PC-9 (cell line): ENCODE measurements at regions not wholly inside any gene's neighbourhood (a gene's known extent, or its start where the extent isn't known, plus 50 kb on each side); places are given as distances from the start of the nearest gene placed in this dataset.

Experiments
- BruUV-seq: library from RNA; stranded (reverse); fragments of 400-500 nt; replicated peaks from 2 replicates; lab custom pipeline; 2021; lab: Mats Ljungman, UMichigan
- CTCF ChIA-PET: fragments of 300-600 bp; sonication (Branson Sonifier 250); formaldehyde crosslinking; loops from one replicate; lab custom pipeline; 2022; ENCODE audit warnings: antibody characterized with exemption; lab: Charles Lee
- POLR2A ChIA-PET: fragments of 300-600 bp; sonication (Branson Sonifier 250); formaldehyde crosslinking; loops from one replicate; lab custom pipeline; 2022; ENCODE audit warnings: antibody characterized with exemption; ENCODE audit not compliant: unreplicated experiment; lab: Charles Lee
- DNase-seq, 2 experiments: peaks; one replicate each; pipeline versions ENCODE4 v3.0.0 to v3.0.0-alpha.2; 2015 to 2022; ENCODE audit warnings: mixed read lengths in 1 of 2
- H2AFZ ChIP-seq: fragments of 200-600 bp; sonication (generic); 2 replicates; pipeline ENCODE4 v1.8.1; 2017; ENCODE audit warnings: antibody characterized with exemption
- H3F3A ChIP-seq: fragments of 200-600 bp; sonication (generic); 2 replicates; pipeline ENCODE4 v1.8.1; 2017; ENCODE audit warnings: antibody characterized with exemption, mild to moderate bottlenecking, low read depth; ENCODE audit not compliant: insufficient read depth
- H3K27ac ChIP-seq: fragments of 200-600 bp; sonication (generic); 2 replicates; pipeline ENCODE4 v1.6.1; 2016; ENCODE audit warnings: mixed run types
- H3K27me3 ChIP-seq: fragments of 200-600 bp; sonication (generic); 2 replicates; pipeline ENCODE4 v1.6.1; 2016; ENCODE audit warnings: low read depth, mixed run types; ENCODE audit not compliant: insufficient read depth
- H3K36me3 ChIP-seq: fragments of 200-600 bp; sonication (generic); 2 replicates; pipeline ENCODE4 v1.6.1; 2016; ENCODE audit warnings: low read depth, mixed run types
- H3K4me1 ChIP-seq: fragments of 200-600 bp; sonication (generic); replicated peaks from 2 replicates; pipeline ENCODE4 v1.6.1; 2016; ENCODE audit warnings: mixed run types; ENCODE audit not compliant: insufficient read depth
- H3K4me2 ChIP-seq: fragments of 200-600 bp; sonication (generic); 2 replicates; pipeline ENCODE4 v1.6.1; 2017; ENCODE audit warnings: mixed run types
- H3K4me3 ChIP-seq: fragments of 200-600 bp; sonication (generic); 2 replicates; pipeline ENCODE4 v1.6.1; 2016; ENCODE audit warnings: mixed run types
- H3K79me2 ChIP-seq: fragments of 200-600 bp; sonication (generic); 2 replicates; pipeline ENCODE4 v1.6.1; 2017; ENCODE audit warnings: low read depth, mixed run types
- H3K9me2 ChIP-seq: fragments of 200-600 bp; sonication (generic); 2 replicates; pipeline ENCODE4 v1.8.1; 2017; ENCODE audit warnings: mild to moderate bottlenecking; ENCODE audit not compliant: insufficient read depth
- H3K9me3 ChIP-seq: fragments of 200-600 bp; sonication (generic); 2 replicates; pipeline ENCODE4 v1.8.1; 2016; ENCODE audit warnings: low read depth; ENCODE audit not compliant: insufficient read depth
- H4K20me1 ChIP-seq: fragments of 200-600 bp; sonication (generic); 2 replicates; pipeline ENCODE4 v1.8.1; 2017; ENCODE audit not compliant: insufficient read depth
- CTCF ChIP-seq: fragments of 200-600 bp; sonication (generic); conservative IDR thresholded peaks from 2 replicates; pipeline ENCODE4 v1.6.1; 2017; ENCODE audit warnings: mixed run types, antibody characterized with exemption, mild to moderate bottlenecking, moderate library complexity
- EZH2 ChIP-seq: fragments of 200-600 bp; sonication (generic); IDR thresholded peaks from 2 replicates; pipeline ENCODE4 v1.8.0; 2017; ENCODE audit warnings: antibody characterized with exemption, low read depth
- intact Hi-C: fragments of 100-400 bp; cut with micrococcal nuclease; formaldehyde crosslinking; loops from one replicate; pipeline ENCODE4 v1.10.0; 2022; ENCODE audit not compliant: unreplicated experiment

- peaks cover 3% of the 10 kb centered on the region; the same call in 1 of the 2 replicates for H3K9me3 ChIP-seq
- ChIA-PET CTCF (no interaction called here), POLR2A (no interaction called here)
- H3F3A ChIP-seq = no peaks in the 10 kb centered on the region
- no peaks in the 10 kb centered on the region for H3K79me2 ChIP-seq
- intact Hi-C loops = no loop called here
- H3K4me3 ChIP-seq = no peak overlapping the region
- no peaks in the 10 kb centered on the region for H4K20me1 ChIP-seq
- no TSS peak for BruUV-seq
- 0 out of 2 replicates have a peak overlapping the region, but pooled peaks have one; percentile 2 for H3K4me2 ChIP-seq
- H3K9me2 ChIP-seq = no peaks in the 10 kb centered on the region
- H3K4me1 ChIP-seq = peaks cover 39% of the 10 kb centered on the region
- no peaks in the 10 kb centered on the region for H3K36me3 ChIP-seq
- no peaks in the 10 kb centered on the region; the same call in 1 of the 2 replicates for H3K27me3 ChIP-seq
- peak overlapping the region; percentile 79 for H3K27ac ChIP-seq
- no peak for TF ChIP-seq EZH2
- TF ChIP-seq CTCF = no peak
- DNase-seq = peak in 1 of 2 experiments; percentile 71
- H2AFZ ChIP-seq = no peak overlapping the region
Observed at GRCh38 chr12:5177731-5178130, 134.1 kb downstream of the KCNA5 start.

GRCh38 chr12:5178571-5178970, 134.9 kb downstream of the KCNA5 start:
- peaks cover 30% of the 10 kb centered on the region for H3K4me1 ChIP-seq
- H3K4me3 ChIP-seq = no peak overlapping the region
- H3K27ac ChIP-seq = peak overlapping the region; percentile 79
- BruUV-seq = no TSS peak
- intact Hi-C loops = no loop called here
- TF ChIP-seq EZH2 = no peak
- TF ChIP-seq CTCF = no peak
- no peaks in the 10 kb centered on the region for H3K36me3 ChIP-seq
- no peaks in the 10 kb centered on the region for H4K20me1 ChIP-seq
- peaks cover 3% of the 10 kb centered on the region; the same call in 1 of the 2 replicates for H3K9me3 ChIP-seq
- no peak for DNase-seq
- no peaks in the 10 kb centered on the region for H3K79me2 ChIP-seq
- H3K27me3 ChIP-seq = no peaks in the 10 kb centered on the region; the same call in 1 of the 2 replicates
- no peaks in the 10 kb centered on the region for H3K9me2 ChIP-seq
- no peak overlapping the region for H2AFZ ChIP-seq
- CTCF ChIA-PET = no interaction called here
- no peak overlapping the region for H3K4me2 ChIP-seq
- no peaks in the 10 kb centered on the region for H3F3A ChIP-seq
- POLR2A ChIA-PET = no interaction called here

- BruUV-seq = no TSS peak
Observed at GRCh38 chr12:5180496-5180895, 136.8 kb downstream of the KCNA5 start.

More at GRCh38 chr12:5180496-5180895, 136.8 kb downstream of the KCNA5 start:
- TF ChIP-seq CTCF (no peak), EZH2 (no peak)
- CTCF ChIA-PET = no interaction called here
- no peaks in the 10 kb centered on the region for H4K20me1 ChIP-seq
- H3K79me2 ChIP-seq = no peaks in the 10 kb centered on the region
- no peak for DNase-seq
- no peaks in the 10 kb centered on the region; the same call in 1 of the 2 replicates for H3K27me3 ChIP-seq
- H3K36me3 ChIP-seq = no peaks in the 10 kb centered on the region
- peaks cover 1% of the 10 kb centered on the region; the same call in 1 of the 2 replicates for H3K9me3 ChIP-seq
- intact Hi-C loops = no loop called here
- no peak overlapping the region for H2AFZ ChIP-seq
- no peak overlapping the region for H3K27ac ChIP-seq
- no peaks in the 10 kb centered on the region for H3K9me2 ChIP-seq
- POLR2A ChIA-PET = no interaction called here
- H3K4me1 ChIP-seq = peaks cover 24% of the 10 kb centered on the region
- H3K4me2 ChIP-seq = no peak overlapping the region
- H3F3A ChIP-seq = no peaks in the 10 kb centered on the region
- no peak overlapping the region for H3K4me3 ChIP-seq
